KG1 (cell line): ENCODE measurements at regions not wholly inside any gene's neighbourhood (a gene's known extent, or its start where the extent isn't known, plus 50 kb on each side); places are given as distances from the start of the nearest gene placed in this dataset.

Experiments used
- DNase-seq: peaks from one replicate; lab custom pipeline; 2025; lab: John Stamatoyannopoulos, UW

DNA sequence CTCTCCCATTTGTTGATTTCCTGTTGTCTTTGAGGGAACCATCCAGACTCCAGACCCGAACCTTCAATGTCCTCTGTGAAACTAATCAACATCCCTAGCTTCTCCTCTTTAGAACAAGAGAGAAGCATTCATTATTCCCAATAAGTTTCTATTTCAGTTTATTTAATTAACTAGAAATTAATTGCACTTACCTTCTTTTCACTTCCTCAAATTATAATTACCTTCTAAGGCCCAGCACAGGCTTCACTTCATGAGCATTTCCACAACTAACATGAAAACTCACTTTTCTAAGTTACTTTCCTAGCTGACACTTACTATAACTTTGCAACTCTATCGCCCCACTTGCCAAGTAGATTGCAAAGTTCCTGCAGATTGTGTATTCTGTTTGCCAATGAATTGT lies 71.6 kb upstream of the HTR2A start:
- no peak for DNase-seq

DNA sequence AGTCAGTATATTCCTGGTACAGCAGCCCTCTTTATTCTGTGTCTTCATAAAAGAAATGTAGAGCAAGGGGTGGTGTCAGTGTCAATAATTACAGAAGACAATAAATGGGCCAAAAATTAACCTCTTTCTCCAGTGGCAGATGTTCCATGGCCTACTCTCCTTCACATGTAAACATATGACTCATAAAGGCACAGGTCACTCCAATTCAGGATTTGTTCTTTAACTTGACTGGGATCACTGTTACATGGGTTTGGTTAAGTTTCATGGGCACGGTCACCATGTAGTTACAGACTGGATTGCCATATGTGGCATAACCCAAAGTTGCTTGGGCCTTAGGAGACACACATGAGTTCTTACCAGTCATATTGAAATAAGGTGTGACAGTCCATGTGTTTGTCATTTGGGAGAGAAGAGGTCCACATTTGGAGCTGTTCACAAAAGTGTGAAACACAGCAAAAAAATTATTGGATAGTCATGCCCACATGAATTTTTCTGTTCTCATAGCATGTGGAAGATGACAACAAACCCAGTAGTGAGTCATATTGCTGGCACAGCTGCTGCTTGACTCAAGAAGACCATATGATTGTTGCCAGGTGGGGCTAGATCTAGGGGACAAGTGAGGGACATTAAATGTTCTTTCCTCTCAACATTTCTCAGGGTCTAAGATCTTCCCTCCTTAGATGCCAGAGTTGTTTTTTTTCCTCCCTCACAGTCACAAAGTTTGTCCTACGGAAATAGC lies 68.1 kb upstream of the HTR2A start:
- no peak for DNase-seq

DNA sequence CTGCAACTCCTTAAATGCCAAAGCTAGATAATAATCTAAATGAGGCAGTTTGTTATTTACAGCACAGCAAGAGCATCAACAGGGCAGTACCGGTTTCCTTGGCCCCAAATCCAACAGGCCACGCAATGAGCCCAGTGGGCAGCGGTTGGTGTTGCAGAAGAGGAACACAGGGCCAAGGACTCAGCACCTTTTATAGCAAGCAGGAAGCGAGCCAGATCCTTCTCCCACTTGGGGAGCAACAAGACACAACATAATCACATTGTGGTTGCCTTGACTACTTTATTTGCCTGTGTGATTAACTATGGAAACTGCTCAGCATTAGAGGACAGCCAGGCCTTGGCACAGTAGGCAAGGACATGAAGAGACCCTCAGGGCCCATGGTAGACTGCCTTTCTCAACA lies 67.1 kb upstream of the HTR2A start:
- no peak for DNase-seq

- DNase-seq, result no peak
Measured at GRCh38 chr13:46962281-46962941, 65.6 kb upstream of the HTR2A start.

DNA sequence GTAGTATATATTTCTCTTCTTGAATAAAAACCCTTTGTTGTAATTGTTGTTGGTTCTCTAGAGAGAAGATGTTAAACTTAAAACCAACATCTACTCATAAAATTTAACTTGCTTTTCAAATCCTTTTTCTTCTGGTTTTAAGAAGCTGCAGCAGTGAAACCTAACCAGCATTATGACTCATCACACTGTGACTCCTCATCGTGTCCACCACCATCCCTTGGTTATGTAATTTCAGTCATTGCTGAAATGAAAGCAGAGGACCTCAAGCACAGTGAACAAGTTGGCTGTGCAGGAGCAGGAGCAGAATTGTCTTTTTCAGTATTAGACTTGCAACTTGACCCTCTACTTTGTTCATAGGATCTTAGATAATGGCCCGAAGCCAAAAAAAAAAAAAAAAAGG lies 64.9 kb upstream of the HTR2A start:
- no peak for DNase-seq

- no peak for DNase-seq
Measured at GRCh38 chr13:46953941-46954340, 57.1 kb upstream of the HTR2A start.

DNA sequence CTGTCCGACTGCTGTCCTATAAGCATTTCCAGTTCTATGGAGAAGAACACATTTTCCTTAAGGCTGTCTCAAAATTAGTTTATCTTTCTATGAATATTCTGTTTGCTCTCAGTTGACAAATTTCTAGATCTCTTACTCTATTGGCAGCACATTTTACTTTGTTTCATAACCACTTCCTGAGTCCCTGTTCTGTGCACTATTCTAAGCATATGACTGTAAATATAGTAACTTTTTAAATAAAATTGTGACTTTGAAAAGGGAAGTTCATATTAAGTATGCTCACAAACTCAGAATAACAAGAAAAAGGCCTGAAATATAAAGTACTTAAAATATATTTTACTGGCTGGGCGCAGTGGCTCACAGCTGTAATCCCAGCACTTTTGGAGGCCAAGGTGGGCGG lies 56.5 kb upstream of the HTR2A start:
- DNase-seq, result no peak

DNA sequence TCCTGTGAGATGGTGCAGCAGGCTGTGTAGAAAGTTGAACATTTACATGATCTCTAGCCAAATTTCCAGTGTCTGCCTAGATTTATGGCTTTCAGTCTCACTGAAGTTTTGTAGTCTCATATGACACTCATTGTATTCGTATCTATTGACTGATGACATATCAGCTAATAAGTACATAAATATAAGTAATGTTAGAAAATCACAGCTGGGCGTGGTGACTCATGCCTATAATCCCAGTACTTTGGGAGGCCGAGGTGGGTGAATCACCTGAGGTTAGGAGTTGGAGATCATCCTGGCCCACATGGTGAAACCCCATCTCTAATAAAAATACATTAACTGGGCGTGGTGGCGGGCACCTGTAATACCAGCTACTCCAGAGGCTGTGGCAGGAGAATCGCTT lies 54.7 kb upstream of the HTR2A start:
- DNase-seq, result no peak

GRCh38 chr13:46949211-46949610 lies 52.4 kb upstream of the HTR2A start:
- no peak for DNase-seq

- no peak for DNase-seq
Measured at GRCh38 chr13:46948338-46948737, 51.5 kb upstream of the HTR2A start.

GRCh38 chr13:46947425-46948191 lies 50.8 kb upstream of the HTR2A start:
- DNase-seq, result no peak
